Neural cell (in vitro differentiated cells): ENCODE measurements at regions not wholly inside any gene's neighbourhood (a gene's known extent, or its start where the extent isn't known, plus 50 kb on each side); places are given as distances from the start of the nearest gene placed in this dataset.

ENCODE experiments used
- CTCF ChIP-seq: fragments of 450-650 bp; IDR thresholded peaks from 2 replicates; pipeline ENCODE4 v1.5.1; 2014; ENCODE audit warnings: antibody characterized with exemption, mild to moderate bottlenecking, moderate library complexity; ENCODE audit not compliant: poor library complexity, severe bottlenecking
- EZH2 ChIP-seq: fragments of 200-600, 300-800 bp; shearing (Covaris generic), sonication (generic); IDR thresholded peaks from 2 replicates; pipeline ENCODE4 v1.6.1; 2014; ENCODE audit warnings: antibody characterized with exemption, low read length, borderline replicate concordance, mild to moderate bottlenecking; ENCODE audit not compliant: insufficient read depth, poor library complexity, severe bottlenecking
- POLR2AphosphoS5 ChIP-seq: IDR thresholded peaks from 2 replicates; pipeline ENCODE4 v1.6.1; 2012
- TAF1 ChIP-seq: IDR thresholded peaks from 2 replicates; pipeline ENCODE4 v1.6.1; 2012; ENCODE audit warnings: low read depth

- no peak for TF ChIP-seq CTCF
- no peak for TF ChIP-seq EZH2
- TF ChIP-seq POLR2AphosphoS5: no peak
- TF ChIP-seq TAF1: no peak
Observed at GRCh38 chr10:35743851-35744250, 101.8 kb upstream of the FZD8 start.
